Pons (tissue), 1 donor: ENCODE measurements at regions not wholly inside any gene's neighbourhood (a gene's known extent, or its start where the extent isn't known, plus 50 kb on each side); places are given as distances from the start of the nearest gene placed in this dataset.

ENCODE experiments used
- DNase-seq: peaks from one replicate; pipeline ENCODE4 v3.0.0-alpha.2; 2016; ENCODE audit warnings: low spot score

DNA sequence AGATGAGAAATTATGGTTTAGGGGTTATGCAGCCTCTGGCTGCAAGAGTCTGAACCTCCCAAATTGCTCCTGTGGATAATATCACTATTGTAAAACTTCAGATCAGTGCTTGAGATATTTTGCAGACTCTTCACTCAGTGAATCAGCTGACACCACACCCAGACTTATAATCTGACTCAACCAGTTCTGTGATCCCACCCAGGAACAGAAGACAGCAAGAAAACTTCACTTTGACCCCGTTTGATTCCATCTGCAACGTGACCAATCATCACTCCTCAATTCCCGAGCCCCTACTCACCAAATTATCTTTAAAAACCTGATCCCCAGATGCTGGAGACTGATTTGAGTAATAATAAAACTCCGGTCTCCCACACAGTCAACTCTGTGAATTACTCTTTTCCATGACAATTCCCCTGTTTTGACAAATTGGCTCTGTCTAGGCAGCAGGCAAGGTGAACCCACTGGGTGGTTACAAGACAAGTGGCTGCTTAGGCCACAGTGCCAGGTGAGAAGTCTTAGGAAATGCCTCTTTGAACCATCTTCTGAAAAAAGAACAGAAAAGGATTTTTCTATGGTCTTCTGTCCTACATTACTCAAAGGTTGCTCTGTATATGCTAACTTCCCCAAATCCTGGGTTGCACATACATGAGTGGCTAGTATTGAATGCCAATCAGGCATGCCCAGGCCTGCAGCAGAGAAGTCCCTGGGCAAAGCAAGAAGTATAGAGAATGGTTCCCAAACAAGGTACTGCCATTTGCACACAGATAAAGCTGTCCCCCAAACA, 588.0 kb downstream of the PRELID2 start:
- no peak for DNase-seq

DNA sequence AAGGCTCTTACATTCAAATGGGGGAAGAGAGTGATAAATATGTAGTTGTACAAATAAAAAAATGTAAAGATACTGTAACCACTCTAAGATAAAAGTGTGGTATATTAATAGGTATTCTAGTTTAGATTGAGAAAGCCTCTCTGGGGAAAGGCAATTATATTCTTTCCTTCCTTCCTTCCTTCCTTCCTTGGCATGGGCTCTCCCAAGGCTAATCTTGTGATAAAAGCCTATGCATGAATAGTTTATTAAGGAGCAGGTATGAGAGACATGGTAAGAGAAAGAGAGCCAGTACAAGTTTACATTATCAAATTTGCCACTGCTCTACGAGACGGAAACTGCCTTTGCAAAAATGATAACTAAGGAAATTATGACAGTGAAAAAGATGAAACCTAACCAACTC, 588.8 kb downstream of the PRELID2 start:
- no peak for DNase-seq

DNA sequence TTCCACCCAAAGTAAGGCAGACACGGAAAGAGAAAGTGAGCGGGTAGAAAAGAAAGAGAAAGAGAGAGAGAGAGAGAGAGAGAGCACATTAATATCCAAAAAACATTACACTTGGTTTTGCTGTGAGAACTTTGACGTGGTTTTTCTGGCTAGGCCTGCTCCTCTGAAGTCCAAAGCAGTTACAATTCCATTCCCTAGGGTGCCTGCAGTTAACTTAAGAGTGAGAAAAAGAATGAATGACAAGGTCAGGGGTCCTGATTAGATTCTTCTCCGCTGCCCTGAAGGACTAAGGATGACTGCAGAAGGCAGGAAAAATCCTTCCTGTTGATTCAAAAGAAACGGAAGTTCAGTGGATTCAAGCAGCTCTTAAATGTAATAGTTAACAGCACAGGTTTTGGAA, 589.8 kb downstream of the PRELID2 start:
- DNase-seq: no peak

GRCh38 chr5:145244788-145245187, 590.4 kb downstream of the PRELID2 start:
- DNase-seq: no peak

DNA sequence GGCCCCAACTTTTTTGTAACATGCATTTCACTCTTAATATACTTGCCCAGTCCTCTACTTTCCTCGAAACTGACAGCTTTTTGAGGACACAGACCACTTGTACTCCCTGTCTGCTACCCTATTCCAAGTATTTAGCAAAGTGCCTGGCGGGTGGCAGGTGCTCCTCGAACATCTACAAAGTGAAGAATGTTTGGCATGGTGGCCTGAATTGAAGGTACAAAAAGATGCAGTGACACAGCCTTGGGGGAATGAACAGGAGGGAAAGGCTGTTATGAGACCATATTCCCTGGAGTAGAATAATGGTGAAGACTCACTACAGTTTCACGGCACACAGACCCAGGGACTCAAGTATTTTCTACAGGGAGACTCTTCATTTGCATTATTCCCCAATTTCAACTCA, 590.9 kb downstream of the PRELID2 start:
- no peak for DNase-seq

GRCh38 chr5:145243016-145243415, 592.1 kb downstream of the PRELID2 start:
- DNase-seq: no peak

- no peak for DNase-seq
These were observed 592.6 kb downstream of the PRELID2 start for GRCh38 chr5:145242551-145242950.

- DNase-seq: peak; percentile 62
These were observed 597.3 kb downstream of the PRELID2 start for GRCh38 chr5:145237843-145238242.

DNA sequence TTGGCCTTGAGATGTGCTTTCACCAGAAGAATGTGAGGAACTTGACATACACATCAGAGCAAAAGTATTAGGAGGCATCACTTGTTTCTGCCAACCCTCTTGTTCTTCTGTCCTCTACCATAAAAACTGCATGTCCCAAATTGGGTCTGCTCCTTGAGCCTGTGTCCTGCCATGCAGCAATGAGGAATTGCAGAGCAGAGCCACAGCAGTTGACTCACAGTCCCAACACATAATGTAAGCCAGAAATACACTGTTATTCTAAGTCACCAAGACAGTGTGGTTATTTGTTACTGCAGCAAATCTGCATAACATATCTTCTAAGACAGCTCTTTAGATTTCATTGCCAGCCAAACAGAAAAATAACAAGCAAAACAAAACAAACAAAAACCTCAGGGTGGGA, 598.2 kb downstream of the PRELID2 start:
- no peak for DNase-seq

DNA sequence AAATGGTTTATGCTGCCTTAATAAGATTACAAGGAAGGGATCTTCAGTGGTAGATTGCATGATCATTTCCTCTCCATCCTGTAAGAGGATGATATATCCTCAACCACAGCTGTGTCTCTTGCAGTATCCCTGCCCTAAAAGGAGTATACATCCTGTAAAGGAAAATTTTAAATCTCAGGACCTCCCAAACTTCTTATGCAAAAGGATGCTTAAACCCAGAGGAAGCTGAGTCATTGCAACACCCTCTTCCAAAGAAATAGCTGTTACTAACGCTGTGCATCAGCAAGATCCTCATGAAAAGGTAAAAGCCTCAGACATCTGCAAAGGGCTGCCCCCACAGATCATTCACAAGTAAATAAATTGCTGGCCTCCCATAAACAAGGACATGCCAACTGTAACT, 599.0 kb downstream of the PRELID2 start:
- no peak for DNase-seq

GRCh38 chr5:145233461-145233860, 601.7 kb downstream of the PRELID2 start:
- no peak for DNase-seq

DNA sequence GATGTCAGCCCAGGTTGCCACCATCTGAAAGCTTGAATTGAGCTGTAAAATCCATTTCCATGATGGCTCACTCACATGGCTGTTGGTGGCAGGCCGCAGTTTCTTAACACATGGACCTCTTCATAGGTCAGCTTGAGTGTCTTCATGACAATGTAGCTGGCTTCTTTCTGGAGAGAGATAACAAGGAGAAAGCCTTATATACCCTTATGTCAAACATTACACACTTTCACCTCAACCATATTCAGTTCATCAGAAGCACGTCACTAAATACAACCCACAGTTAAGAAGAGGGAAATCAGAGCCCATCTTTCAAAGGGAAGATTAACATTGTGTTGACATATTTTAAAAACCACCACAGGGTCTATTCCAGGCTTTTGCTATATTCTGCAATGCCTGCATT, 604.4 kb downstream of the PRELID2 start:
- DNase-seq: no peak

GRCh38 chr5:145228564-145228963, 606.6 kb downstream of the PRELID2 start:
- no peak for DNase-seq

DNA sequence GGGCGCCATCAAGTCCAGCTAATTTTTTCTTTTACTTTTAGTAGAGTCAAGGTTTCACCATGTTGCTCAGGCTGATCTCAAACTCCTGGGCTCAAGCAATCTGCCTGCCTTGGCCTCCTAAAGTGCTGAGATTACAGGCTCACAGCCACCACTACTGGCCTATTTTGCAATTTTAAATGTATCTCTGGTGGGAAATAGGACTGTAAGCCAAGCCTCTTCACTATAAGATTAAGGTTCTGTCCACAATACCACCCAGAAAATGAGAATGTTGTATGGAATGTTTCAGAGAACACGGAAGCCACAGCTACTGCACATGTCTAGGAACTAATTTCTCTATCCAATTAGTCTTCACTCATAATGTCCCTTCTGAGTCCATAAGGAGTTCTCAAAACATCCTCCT, 607.3 kb downstream of the PRELID2 start:
- DNase-seq: no peak

- no peak for DNase-seq
These were observed 608.4 kb downstream of the PRELID2 start for GRCh38 chr5:145226726-145227125.

DNA sequence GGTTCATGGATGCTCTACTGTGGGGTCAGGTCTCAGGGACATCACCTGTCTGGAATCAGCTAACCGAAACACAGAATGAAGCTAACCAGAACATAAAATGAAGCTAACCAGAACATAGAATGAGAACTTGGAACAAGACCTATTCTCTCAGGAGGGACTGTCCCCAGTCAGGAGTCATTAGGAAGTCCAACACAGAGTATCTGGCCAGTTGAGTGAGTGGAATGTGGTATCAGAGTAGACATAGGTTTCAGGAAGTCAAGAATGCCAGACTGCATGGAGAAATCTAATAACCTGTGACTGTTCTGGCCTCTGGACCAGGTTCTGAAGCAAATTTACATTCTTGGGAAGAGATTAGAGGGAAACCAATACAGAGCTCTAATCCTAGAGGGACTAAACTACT, 609.6 kb downstream of the PRELID2 start:
- DNase-seq: no peak

DNA sequence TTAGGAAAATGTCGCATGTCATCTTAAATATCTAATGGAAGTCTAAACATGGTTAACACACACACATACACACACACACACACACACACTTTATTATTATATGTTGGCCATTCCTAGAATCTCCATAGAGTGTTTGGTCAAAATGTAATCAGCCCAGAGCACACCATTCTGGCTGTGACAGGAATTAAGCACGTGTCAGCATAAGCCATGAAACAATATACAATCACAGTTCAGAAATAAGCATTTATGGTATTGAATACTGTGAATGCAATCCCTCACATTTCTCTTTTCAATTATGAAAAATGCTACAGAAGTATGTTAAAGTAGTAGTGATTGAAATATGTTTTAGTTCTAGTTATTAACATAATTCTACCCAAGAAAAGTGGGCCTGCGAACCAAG, 611.6 kb downstream of the PRELID2 start:
- DNase-seq: no peak

DNA sequence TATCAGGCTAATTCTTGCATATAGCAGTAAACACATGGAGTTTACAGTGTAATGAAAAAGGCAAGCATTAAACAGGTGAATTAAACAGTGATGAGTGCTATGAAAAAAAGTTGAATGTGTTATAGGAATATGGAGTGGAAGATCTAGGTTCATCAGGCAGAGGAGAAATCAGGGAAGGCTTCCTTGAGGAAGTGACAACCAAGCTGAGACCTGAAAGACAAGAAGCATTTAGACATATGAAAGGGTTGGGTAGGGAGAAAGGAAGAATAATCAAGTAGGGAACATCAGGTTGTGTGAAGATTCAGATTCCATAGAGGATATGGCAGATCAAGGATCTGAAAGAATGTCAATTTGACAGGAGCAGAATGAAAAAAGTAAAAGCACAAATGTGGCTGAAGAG, 612.5 kb downstream of the PRELID2 start:
- DNase-seq: no peak

DNA sequence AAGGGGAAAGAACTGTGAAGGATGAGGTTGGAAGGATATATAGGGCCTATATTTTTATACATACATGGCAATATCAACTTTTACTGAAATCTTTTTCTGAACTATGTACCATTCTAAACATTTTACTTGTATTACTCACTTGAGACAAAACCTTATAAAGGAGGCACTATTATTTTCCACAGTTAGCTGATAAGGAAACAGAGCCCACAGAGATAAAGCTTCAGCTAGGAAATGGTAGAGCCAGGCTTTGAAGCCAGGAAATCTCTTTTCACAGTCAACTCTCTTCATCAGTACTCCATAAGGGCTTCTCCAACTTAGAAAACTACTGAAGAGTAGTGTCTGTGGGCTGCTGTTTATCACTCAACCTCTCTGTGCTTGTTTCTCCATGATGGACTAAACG, 613.7 kb downstream of the PRELID2 start:
- no peak for DNase-seq

- DNase-seq: no peak
These were observed 614.7 kb downstream of the PRELID2 start for GRCh38 chr5:145220481-145220880.

DNA sequence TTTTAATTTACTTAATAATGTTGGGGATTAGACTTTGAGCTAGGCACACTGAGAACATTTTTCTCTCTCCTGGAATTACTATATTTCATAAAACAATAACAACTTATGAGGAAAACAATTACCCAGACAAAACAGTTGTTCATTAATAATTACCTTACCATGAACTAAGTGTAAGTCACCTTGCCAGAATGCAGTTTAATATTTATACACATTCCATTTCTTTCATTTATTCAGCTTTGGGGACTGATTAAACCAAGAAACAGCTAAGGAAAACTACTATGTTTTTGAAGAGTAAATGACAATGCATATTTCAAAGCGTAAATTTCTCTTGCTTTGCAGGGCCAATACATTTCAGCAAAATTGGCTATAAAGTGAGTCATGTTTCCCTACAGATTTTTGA, 616.2 kb downstream of the PRELID2 start:
- DNase-seq: no peak

GRCh38 chr5:145218019-145218418, 617.1 kb downstream of the PRELID2 start:
- DNase-seq: no peak

DNA sequence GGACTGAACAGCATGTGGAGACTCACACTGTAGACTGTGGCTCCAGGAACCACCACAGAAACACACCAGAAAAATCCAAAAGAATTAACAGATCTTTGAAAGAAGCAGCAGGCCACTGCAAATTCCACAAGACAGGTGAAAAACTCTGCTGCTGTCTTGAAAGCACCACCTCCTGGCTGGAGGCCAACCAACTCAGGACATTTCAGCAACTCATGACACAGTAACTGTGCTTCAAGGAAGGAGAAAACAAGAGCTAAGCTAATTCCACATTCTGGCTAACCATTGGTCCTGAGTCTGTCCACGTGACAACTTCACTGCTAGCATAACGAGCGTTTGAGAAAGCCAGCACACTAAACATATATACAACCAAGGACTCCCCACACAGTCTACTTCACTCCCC, 625.1 kb downstream of the PRELID2 start:
- no peak for DNase-seq

DNA sequence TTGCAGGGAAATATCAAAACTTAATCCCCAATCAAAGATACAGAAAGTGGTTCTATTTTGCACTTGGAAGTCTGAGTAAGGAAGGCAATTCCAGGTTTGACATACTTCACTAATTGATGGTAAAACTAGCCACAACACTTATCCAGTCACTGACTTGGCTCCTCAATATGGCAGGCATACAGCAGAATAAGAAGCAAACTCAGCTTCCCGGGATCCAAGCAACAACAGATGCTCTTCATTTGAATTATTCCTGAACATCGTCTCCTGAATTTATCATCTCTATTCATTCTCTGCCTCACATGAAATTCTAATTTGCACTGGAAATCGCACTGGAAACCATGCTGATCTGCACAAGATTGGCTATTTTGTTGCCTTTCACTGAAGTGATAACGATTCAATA, 629.6 kb downstream of the PRELID2 start:
- no peak for DNase-seq
